HEK293 (cell line): ENCODE measurements at regions not wholly inside any gene's neighbourhood (a gene's known extent, or its start where the extent isn't known, plus 50 kb on each side); places are given as distances from the start of the nearest gene placed in this dataset.

Experiments used
- ELK4 ChIP-seq: IDR thresholded peaks from 2 replicates; pipeline ENCODE4 v1.6.1; 2011; ENCODE audit warnings: mild to moderate bottlenecking, low read depth, low read length, borderline replicate concordance
- GLI4 ChIP-seq: fragments of 450-650 bp; formaldehyde crosslinking; IDR thresholded peaks from 2 replicates; pipeline ENCODE4 v1.5.1; 2016; ENCODE audit warnings: missing biosample characterization, missing genetic modification characterization
- HOXD13 ChIP-seq: sonication (generic); formaldehyde crosslinking; IDR thresholded peaks from 2 replicates; pipeline ENCODE4 v1.8.0; 2022; ENCODE audit warnings: missing genetic modification reagents, borderline replicate concordance
- TCF7L2 ChIP-seq: IDR thresholded peaks from 2 replicates; pipeline ENCODE4 v1.6.1; 2011; ENCODE audit warnings: low read depth, mild to moderate bottlenecking, inconsistent platforms, low read length, moderate library complexity, borderline replicate concordance
- TRIM28 ChIP-seq: IDR thresholded peaks from 2 replicates; pipeline ENCODE4 v1.6.1; 2011; ENCODE audit warnings: low read length, control low read depth, borderline replicate concordance
- ZNF202 ChIP-seq: fragments of 450-650 bp; formaldehyde crosslinking; IDR thresholded peaks from 2 replicates; pipeline ENCODE4 v1.5.1; 2016; ENCODE audit warnings: missing biosample characterization, missing genetic modification characterization, borderline replicate concordance
- ZNF549 ChIP-seq: fragments of 450-650 bp; IDR thresholded peaks from 2 replicates; pipeline ENCODE4 v1.5.1; 2018; ENCODE audit warnings: missing biosample characterization, missing genetic modification characterization, mild to moderate bottlenecking, inconsistent platforms, moderate library complexity
- ZNF776 ChIP-seq: fragments of 450-650 bp; formaldehyde crosslinking; IDR thresholded peaks from 2 replicates; pipeline ENCODE4 v1.5.0; 2017; ENCODE audit warnings: missing biosample characterization, missing genetic modification characterization, borderline replicate concordance
- ZNF792 ChIP-seq: fragments of 450-650 bp; formaldehyde crosslinking; IDR thresholded peaks from 2 replicates; pipeline ENCODE4 v1.5.1; 2016; ENCODE audit warnings: missing biosample characterization, missing genetic modification characterization
- TF ChIP-seq, protein P1 (sequence below): fragments of 450-650 bp; formaldehyde crosslinking; IDR thresholded peaks from 2 replicates; pipeline ENCODE4 v1.5.1; 2016; ENCODE audit warnings: missing biosample characterization, missing genetic modification characterization, low read depth
- TF ChIP-seq, protein P2 (sequence below): fragments of 450-650 bp; formaldehyde crosslinking; IDR thresholded peaks from 2 replicates; pipeline ENCODE4 v1.5.1; 2016; ENCODE audit warnings: missing biosample characterization, missing genetic modification characterization

DNA sequence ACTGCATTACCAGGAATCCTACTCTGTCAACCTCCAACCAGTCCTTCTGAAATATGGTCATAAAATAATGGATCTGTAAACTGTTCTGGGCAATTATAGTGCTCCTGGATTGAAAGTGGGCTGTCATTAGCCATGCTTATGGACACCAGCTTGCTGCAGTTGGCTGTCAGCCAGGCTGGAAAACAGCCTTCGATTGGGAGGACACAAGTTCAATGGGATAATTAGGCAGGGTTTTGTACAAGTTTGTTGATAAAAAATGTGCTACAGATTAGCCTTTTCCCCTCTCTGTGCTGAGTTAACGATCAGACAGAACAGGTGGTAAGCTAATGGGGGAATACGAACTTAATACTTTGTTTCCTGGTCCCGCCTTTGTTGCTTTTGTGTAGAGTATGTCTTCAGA, 413.9 kb downstream of the DUSP10 start:
- TF ChIP-seq, protein P1, sequence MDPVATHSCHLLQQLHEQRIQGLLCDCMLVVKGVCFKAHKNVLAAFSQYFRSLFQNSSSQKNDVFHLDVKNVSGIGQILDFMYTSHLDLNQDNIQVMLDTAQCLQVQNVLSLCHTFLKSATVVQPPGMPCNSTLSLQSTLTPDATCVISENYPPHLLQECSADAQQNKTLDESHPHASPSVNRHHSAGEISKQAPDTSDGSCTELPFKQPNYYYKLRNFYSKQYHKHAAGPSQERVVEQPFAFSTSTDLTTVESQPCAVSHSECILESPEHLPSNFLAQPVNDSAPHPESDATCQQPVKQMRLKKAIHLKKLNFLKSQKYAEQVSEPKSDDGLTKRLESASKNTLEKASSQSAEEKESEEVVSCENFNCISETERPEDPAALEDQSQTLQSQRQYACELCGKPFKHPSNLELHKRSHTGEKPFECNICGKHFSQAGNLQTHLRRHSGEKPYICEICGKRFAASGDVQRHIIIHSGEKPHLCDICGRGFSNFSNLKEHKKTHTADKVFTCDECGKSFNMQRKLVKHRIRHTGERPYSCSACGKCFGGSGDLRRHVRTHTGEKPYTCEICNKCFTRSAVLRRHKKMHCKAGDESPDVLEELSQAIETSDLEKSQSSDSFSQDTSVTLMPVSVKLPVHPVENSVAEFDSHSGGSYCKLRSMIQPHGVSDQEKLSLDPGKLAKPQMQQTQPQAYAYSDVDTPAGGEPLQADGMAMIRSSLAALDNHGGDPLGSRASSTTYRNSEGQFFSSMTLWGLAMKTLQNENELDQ, result no peak
- TF ChIP-seq, protein P2, sequence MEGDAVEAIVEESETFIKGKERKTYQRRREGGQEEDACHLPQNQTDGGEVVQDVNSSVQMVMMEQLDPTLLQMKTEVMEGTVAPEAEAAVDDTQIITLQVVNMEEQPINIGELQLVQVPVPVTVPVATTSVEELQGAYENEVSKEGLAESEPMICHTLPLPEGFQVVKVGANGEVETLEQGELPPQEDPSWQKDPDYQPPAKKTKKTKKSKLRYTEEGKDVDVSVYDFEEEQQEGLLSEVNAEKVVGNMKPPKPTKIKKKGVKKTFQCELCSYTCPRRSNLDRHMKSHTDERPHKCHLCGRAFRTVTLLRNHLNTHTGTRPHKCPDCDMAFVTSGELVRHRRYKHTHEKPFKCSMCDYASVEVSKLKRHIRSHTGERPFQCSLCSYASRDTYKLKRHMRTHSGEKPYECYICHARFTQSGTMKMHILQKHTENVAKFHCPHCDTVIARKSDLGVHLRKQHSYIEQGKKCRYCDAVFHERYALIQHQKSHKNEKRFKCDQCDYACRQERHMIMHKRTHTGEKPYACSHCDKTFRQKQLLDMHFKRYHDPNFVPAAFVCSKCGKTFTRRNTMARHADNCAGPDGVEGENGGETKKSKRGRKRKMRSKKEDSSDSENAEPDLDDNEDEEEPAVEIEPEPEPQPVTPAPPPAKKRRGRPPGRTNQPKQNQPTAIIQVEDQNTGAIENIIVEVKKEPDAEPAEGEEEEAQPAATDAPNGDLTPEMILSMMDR (tag by site-specific recombination), result no peak
- no peak for TF ChIP-seq ZNF549
- TF ChIP-seq HOXD13 (CRISPR knock-in tag), result no peak
- no peak for TF ChIP-seq ZNF792 (tag by site-specific recombination)
- no peak for TF ChIP-seq TCF7L2
- no peak for TF ChIP-seq ZNF202 (tag by site-specific recombination)
- TF ChIP-seq GLI4 (tag by site-specific recombination), result no peak
- TF ChIP-seq ELK4, result no peak
- TF ChIP-seq ZNF776, result no peak
- no peak for TF ChIP-seq TRIM28
